ENCODE measurements at regions not wholly inside any gene's neighbourhood (a gene's known extent, or its start where the extent isn't known, plus 50 kb on each side); places are given as distances from the start of the nearest gene placed in this dataset.
A peak's percentile ranks its signal among the peaks of the same experiment; 100 is the strongest.

GRCh38 chr7:22597844-22598243 lies 97.9 kb upstream of the STEAP1B start:
- intact Hi-C loops (cut with DNase I): no loop called here
- Histone ChIP-seq H3K4me1 (replicated peaks in 1 of 2) (peaks cover 0 to 8% of the 10 kb centered on the region in 2 donors), H3K27me3 (no peaks in the 10 kb centered on the region), H3K27ac (no peak overlapping the region), H3K36me3 (replicated peaks in 1 of 2) (no peaks in the 10 kb centered on the region), H3K9me3 (replicated peaks in 1 of 3) (no peaks in the 10 kb centered on the region), H3K4me3 (no peak overlapping the region)
- DNase-seq: no peak
- TF ChIP-seq CTCF (IDR thresholded peaks at IDR 0.05) (no peak), POLR2A (IDR thresholded peaks at IDR 0.05) (no peak)
- 77 to 85% (median 80%) methylated on average over 3 of the region's 3 CpGs for WGBS, 4 donors

GRCh38 chr7:22596763-22597400 lies 96.9 kb upstream of the STEAP1B start:
- Histone ChIP-seq H3K27ac (no peak overlapping the region), H3K27me3 (no peaks in the 10 kb centered on the region), H3K4me1 (replicated peaks in 1 of 2) (peaks cover 0 to 7% of the 10 kb centered on the region in 2 donors), H3K4me3 (no peak overlapping the region), H3K36me3 (replicated peaks in 1 of 2) (no peaks in the 10 kb centered on the region), H3K9me3 (replicated peaks in 1 of 3) (no peaks in the 10 kb centered on the region)
- no peak for DNase-seq
- 73 to 80% (median 77%) methylated on average over 5 of the region's 5 CpGs for WGBS, 4 donors
- TF ChIP-seq POLR2A (IDR thresholded peaks at IDR 0.05): no peak
- intact Hi-C loops (cut with DNase I): no loop called here

GRCh38 chr7:22594020-22594419 lies 94.0 kb upstream of the STEAP1B start:
- H3K27me3 ChIP-seq: no peaks in the 10 kb centered on the region
- intact Hi-C loops (cut with DNase I): no loop called here
- H3K36me3 ChIP-seq (replicated peaks in 1 of 2): no peaks in the 10 kb centered on the region
- TF ChIP-seq POLR2A (IDR thresholded peaks at IDR 0.05) (no peak), CTCF (IDR thresholded peaks at IDR 0.05) (no peak)
- peaks cover 0 to 4% of the 10 kb centered on the region in 2 donors for H3K4me1 ChIP-seq (replicated peaks in 1 of 2)
- no peak overlapping the region for H3K27ac ChIP-seq
- no peak for DNase-seq
- H3K9me3 ChIP-seq (replicated peaks in 1 of 3): no peaks in the 10 kb centered on the region
- no peak overlapping the region for H3K4me3 ChIP-seq
- 77 to 96% (median 92%) methylated on average over 2 of the region's 2 CpGs for WGBS, 4 donors

GRCh38 chr7:22591271-22591670 lies 91.3 kb upstream of the STEAP1B start:
- Histone ChIP-seq H3K27ac (no peak overlapping the region), H3K36me3 (replicated peaks in 1 of 2) (no peaks in the 10 kb centered on the region), H3K4me3 (no peak overlapping the region), H3K27me3 (no peaks in the 10 kb centered on the region), H3K9me3 (replicated peaks in 1 of 3) (no peaks in the 10 kb centered on the region), H3K4me1 (replicated peaks in 1 of 2) (peaks cover 0 to 21% of the 10 kb centered on the region in 2 donors)
- intact Hi-C loops (cut with DNase I): no loop called here
- 80 to 87% (median 84%) methylated on average over 2 of the region's 2 CpGs for whole genome bisulfite sequencing, 4 donors
- TF ChIP-seq CTCF (IDR thresholded peaks at IDR 0.05): no peak
- TF ChIP-seq POLR2A (IDR thresholded peaks at IDR 0.05): no peak
- DNase-seq: no peak

GRCh38 chr7:22589641-22590201 lies 89.7 kb upstream of the STEAP1B start:
- H3K4me3 ChIP-seq: no peak overlapping the region
- intact Hi-C loops (cut with DNase I): no loop called here
- DNase-seq: peak; percentile 17 to 80 (median 60)
- no peaks in the 10 kb centered on the region for H3K27me3 ChIP-seq
- peak overlapping the region in 2 of 5 donors; percentile 47 to 73 for H3K27ac ChIP-seq
- no peaks in the 10 kb centered on the region for H3K9me3 ChIP-seq (replicated peaks in 1 of 3)
- H3K36me3 ChIP-seq (replicated peaks in 1 of 2): no peaks in the 10 kb centered on the region
- H3K4me1 ChIP-seq (replicated peaks in 1 of 2): peaks cover 0 to 21% of the 10 kb centered on the region in 2 donors
- 40 to 44% (median 42%) methylated on average over 10 of the region's 10 CpGs for WGBS, 4 donors
- no peak for TF ChIP-seq POLR2A (IDR thresholded peaks at IDR 0.05)
- no peak for TF ChIP-seq CTCF (IDR thresholded peaks at IDR 0.05)

Measured in adrenal gland (tissue), 9 donors.